Gastroesophageal sphincter (tissue), 4 donors: ENCODE measurements at regions not wholly inside any gene's neighbourhood (a gene's known extent, or its start where the extent isn't known, plus 50 kb on each side); places are given as distances from the start of the nearest gene placed in this dataset.

ENCODE experiments used
- ATAC-seq: fragments of 150-250 bp; one replicate; pipeline ENCODE4 v1.9.1; 2016; ENCODE audit warnings: mild to moderate bottlenecking, moderate library complexity
- H3K27ac ChIP-seq, 4 donors: fragments of 200-600 bp; sonication (generic) in 3 of 4; 1 replicate in 3 of 4; 2 replicates in 1 of 4; pipeline ENCODE4 v1.5.1; 2016 to 2019
- H3K27me3 ChIP-seq: fragments of 200-600 bp; sonication (generic); one replicate; pipeline ENCODE4 v1.5.1; 2019
- H3K36me3 ChIP-seq, 2 donors: fragments of 200-600 bp; sonication (generic); one replicate each; pipeline ENCODE4 v1.5.1; 2019; ENCODE audit warnings: control low read depth in 1 of 2
- H3K4me1 ChIP-seq, 3 donors: fragments of 200-600 bp; sonication (generic); 1 replicate in 2 of 3; 2 replicates in 1 of 3; pipeline ENCODE4 v1.5.1; 2016 to 2019; ENCODE audit warnings: control low read depth in 2 of 3
- H3K4me3 ChIP-seq, 2 donors: fragments of 200-600 bp; sonication (generic); one replicate each; pipeline ENCODE4 v1.5.1; 2019; ENCODE audit warnings: mild to moderate bottlenecking in 1 of 2, moderate library complexity in 1 of 2
- H3K9me3 ChIP-seq, 3 donors: fragments of 200-600 bp; sonication (generic); one replicate each; pipeline ENCODE4 v1.5.1; 2017 to 2019; ENCODE audit warnings: control low read depth in 2 of 3
- EP300 ChIP-seq: sonication (generic); formaldehyde crosslinking; IDR thresholded peaks from one replicate; pipeline ENCODE4 v1.6.1; 2017; ENCODE audit warnings: antibody characterized with exemption, mild to moderate bottlenecking
- POLR2A ChIP-seq, 2 donors: fragments of 450-650 bp; IDR thresholded peaks; one replicate each; pipeline ENCODE4 v1.6.1; 2017; ENCODE audit warnings: antibody characterized with exemption in 2 of 2, mild to moderate bottlenecking in 2 of 2, moderate library complexity in 1 of 2
- POLR2AphosphoS5 ChIP-seq: sonication (generic); formaldehyde crosslinking; IDR thresholded peaks from one replicate; pipeline ENCODE4 v1.6.1; 2017; ENCODE audit warnings: antibody characterized with exemption
- WGBS, 2 donors: methylation state at CpG; one replicate each; pipeline ENCODE4 v1.1.5; 2018; ENCODE audit warnings: low coverage in 1 of 2; 5-methylcytosine and 5-hydroxymethylcytosine counted together
- TF ChIP-seq, protein P1 (sequence below), 4 experiments: fragments of 200-600 bp in 2 of 4; fragments of 450-650 bp in 2 of 4; sonication (generic) in 1 of 4; IDR thresholded peaks; one replicate each; pipeline ENCODE4 v1.5.1; 2017 to 2019; ENCODE audit warnings: antibody characterized with exemption in 4 of 4, mild to moderate bottlenecking in 2 of 4, moderate library complexity in 2 of 4

GRCh38 chr4:123342498-123342897, 54.1 kb upstream of the SPRY1 start:
- TF ChIP-seq EP300 = no peak
- TF ChIP-seq POLR2AphosphoS5 = no peak
- TF ChIP-seq, protein P1, sequence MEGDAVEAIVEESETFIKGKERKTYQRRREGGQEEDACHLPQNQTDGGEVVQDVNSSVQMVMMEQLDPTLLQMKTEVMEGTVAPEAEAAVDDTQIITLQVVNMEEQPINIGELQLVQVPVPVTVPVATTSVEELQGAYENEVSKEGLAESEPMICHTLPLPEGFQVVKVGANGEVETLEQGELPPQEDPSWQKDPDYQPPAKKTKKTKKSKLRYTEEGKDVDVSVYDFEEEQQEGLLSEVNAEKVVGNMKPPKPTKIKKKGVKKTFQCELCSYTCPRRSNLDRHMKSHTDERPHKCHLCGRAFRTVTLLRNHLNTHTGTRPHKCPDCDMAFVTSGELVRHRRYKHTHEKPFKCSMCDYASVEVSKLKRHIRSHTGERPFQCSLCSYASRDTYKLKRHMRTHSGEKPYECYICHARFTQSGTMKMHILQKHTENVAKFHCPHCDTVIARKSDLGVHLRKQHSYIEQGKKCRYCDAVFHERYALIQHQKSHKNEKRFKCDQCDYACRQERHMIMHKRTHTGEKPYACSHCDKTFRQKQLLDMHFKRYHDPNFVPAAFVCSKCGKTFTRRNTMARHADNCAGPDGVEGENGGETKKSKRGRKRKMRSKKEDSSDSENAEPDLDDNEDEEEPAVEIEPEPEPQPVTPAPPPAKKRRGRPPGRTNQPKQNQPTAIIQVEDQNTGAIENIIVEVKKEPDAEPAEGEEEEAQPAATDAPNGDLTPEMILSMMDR (IDR thresholded peaks at IDR 0.05) = no peak
- TF ChIP-seq POLR2A (IDR thresholded peaks at IDR 0.05) = no peak
- WGBS, 2 donors = 89 to 97% methylated on average over 1 to 2 of the region's 2 CpGs
- Histone ChIP-seq H3K4me1 (no peaks in the 10 kb centered on the region), H3K27me3 (no peaks in the 10 kb centered on the region), H3K27ac (peak overlapping the region in 3 of 4 donors; percentile 50 to 69 (median 68)), H3K9me3 (no peaks in the 10 kb centered on the region), H3K4me3 (no peak overlapping the region), H3K36me3 (no peaks in the 10 kb centered on the region)
- ATAC-seq = no peak

DNA sequence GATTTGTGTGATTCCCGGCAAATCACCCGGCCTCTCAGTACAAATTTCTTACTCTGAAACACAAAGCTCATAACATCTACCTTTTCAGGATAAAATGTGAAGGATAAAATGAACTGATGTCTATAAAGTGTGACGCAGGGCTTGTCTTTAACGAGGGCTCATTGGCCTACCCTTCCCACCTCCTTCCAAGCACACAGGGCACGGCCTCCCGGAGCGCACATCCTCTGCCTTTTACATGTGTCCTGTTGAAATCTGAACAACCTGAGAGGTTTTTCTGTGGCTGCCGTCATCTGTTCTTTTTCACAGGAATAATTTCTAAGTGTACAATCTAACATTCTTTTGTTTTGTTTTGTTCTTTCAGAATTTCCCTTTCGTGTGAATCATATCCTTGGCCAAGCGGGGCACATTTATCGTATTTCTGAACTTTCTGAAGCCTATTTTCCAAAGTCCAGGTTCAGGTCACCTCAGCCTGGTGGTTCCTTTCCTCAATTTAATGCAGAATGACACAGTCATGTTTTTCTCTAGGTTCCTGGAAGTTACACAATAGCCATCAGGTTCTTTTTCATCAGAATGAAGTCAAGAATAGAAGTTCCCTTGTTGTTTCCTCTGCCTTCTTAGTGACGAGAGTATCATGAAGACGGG, 53.1 kb upstream of the SPRY1 start:
- 78 to 80% methylated on average over 7 to 13 of the region's 13 CpGs for WGBS, 2 donors

DNA sequence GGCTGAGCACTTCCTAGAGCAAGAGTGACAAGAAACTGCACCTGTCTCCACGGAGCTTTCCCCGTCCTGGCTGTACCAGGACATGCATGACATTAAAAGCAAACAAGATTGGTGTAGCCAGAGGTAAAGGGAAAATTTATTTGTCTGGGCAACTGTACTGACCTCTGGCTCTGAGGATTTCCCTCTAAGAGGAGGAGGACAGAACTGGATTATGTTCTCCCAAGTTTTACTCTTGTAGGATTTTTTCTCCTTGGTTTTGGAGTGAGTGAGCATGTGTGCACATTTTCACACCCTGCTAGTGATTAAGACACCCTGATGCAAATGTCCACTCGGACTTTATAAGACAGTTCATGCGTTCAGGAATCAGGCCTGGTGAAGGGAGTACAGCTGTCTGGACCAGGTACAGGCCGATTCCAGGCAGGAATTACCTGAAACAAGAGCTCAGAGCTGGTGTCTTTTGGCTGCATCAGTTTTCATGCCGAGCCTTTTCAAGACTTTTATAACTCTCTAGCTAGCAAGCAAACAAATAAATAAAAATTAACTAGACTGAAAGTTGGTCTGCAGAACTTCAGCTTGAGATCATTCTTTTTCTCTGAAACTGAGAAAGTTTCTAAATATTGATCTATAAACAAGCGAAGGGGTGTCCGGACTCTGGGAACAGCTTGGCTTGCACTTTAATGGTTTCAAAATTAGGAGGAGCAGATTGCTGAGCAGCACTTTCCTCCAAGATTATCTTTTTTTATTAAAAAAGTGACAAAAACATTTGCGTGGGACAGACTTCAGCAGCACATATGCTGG, 51.3 kb upstream of the SPRY1 start:
- Histone ChIP-seq H3K36me3 (no peaks in the 10 kb centered on the region), H3K27me3 (no peaks in the 10 kb centered on the region), H3K4me1 (no peaks in the 10 kb centered on the region), H3K27ac (no peak overlapping the region), H3K9me3 (no peaks in the 10 kb centered on the region), H3K4me3 (no peak overlapping the region)
- TF ChIP-seq EP300 (no peak), POLR2AphosphoS5 (no peak), POLR2A (IDR thresholded peaks at IDR 0.05) (no peak)
- TF ChIP-seq, protein P1 (IDR thresholded peaks at IDR 0.05) = no peak
- ATAC-seq = no peak
- 60 to 65% methylated on average over 3 to 7 of the region's 9 CpGs for WGBS, 2 donors

More for the DNA sequence above, 53.1 kb upstream of the SPRY1 start:
- H3K27ac ChIP-seq = peak overlapping the region in 3 of 4 donors; percentile 50 to 69 (median 68)
- H3K27me3 ChIP-seq = no peaks in the 10 kb centered on the region
- H3K4me1 ChIP-seq = no peaks in the 10 kb centered on the region
- no peaks in the 10 kb centered on the region for H3K9me3 ChIP-seq
- H3K36me3 ChIP-seq = no peaks in the 10 kb centered on the region
- peak; percentile 26 for ATAC-seq
- no peak for TF ChIP-seq EP300
- TF ChIP-seq, protein P1 (IDR thresholded peaks at IDR 0.05) = no peak
- no peak overlapping the region for H3K4me3 ChIP-seq

GRCh38 chr4:123345935-123346300, 50.7 kb upstream of the SPRY1 start:
- H3K27me3 ChIP-seq = no peaks in the 10 kb centered on the region
- TF ChIP-seq POLR2AphosphoS5 (no peak), EP300 (no peak), POLR2A (IDR thresholded peaks at IDR 0.05) (no peak)
- TF ChIP-seq, protein P1 (IDR thresholded peaks at IDR 0.05) = no peak
- no peaks in the 10 kb centered on the region for H3K9me3 ChIP-seq
- WGBS, 2 donors = 53 to 69% methylated on average over 3 of the region's 3 CpGs
- ATAC-seq = no peak
- H3K36me3 ChIP-seq = no peaks in the 10 kb centered on the region
- H3K4me3 ChIP-seq = no peak overlapping the region
- no peak overlapping the region for H3K27ac ChIP-seq
- no peaks in the 10 kb centered on the region for H3K4me1 ChIP-seq
